ENCODE measurements at regions not wholly inside any gene's neighbourhood (a gene's known extent, or its start where the extent isn't known, plus 50 kb on each side); places are given as distances from the start of the nearest gene placed in this dataset.

- ATAC-seq: no peak
- Histone ChIP-seq H3K36me3 (no peaks in the 10 kb centered on the region), H3K4me3 (no peak overlapping the region), H3K27ac (no peak overlapping the region), H3K27me3 (no peaks in the 10 kb centered on the region), H3K4me1 (no peaks in the 10 kb centered on the region), H3K9me3 (no peaks in the 10 kb centered on the region)
- no peak for DNase-seq
- intact Hi-C loops (cut with DNase I): no loop called here
- 98% methylated on average over 6 of the region's 6 CpGs for WGBS (ENCODE audit: insufficient coverage, low coverage, low lambda C conversion rate, missing lambda C conversion rate)
- TF ChIP-seq POLR2A (IDR thresholded peaks at IDR 0.05): no peak
- TF ChIP-seq CTCF (IDR thresholded peaks at IDR 0.05): no peak
Observed at GRCh38 chr2:101574622-101575021, 99.7 kb upstream of the RFX8 start.

GRCh38 chr2:101571951-101572350, 97.0 kb upstream of the RFX8 start:
- Histone ChIP-seq H3K4me1 (peaks cover 0 to under 1% (median 0%) of the 10 kb centered on the region in 4 donors), H3K27me3 (no peaks in the 10 kb centered on the region), H3K36me3 (no peaks in the 10 kb centered on the region), H3K9me3 (no peaks in the 10 kb centered on the region), H3K27ac (no peak overlapping the region), H3K4me3 (no peak overlapping the region)
- TF ChIP-seq CTCF (IDR thresholded peaks at IDR 0.05) (no peak), POLR2A (IDR thresholded peaks at IDR 0.05) (no peak)
- no peak for DNase-seq
- 63% methylated on average over 1 of the region's 1 CpG for WGBS (ENCODE audit: insufficient coverage, low coverage, low lambda C conversion rate, missing lambda C conversion rate)
- ATAC-seq: no peak
- intact Hi-C loops (cut with DNase I): no loop called here

GRCh38 chr2:101569886-101570520, 95.1 kb upstream of the RFX8 start:
- Histone ChIP-seq H3K36me3 (no peaks in the 10 kb centered on the region), H3K9me3 (no peaks in the 10 kb centered on the region), H3K27ac (no peak overlapping the region), H3K27me3 (no peaks in the 10 kb centered on the region), H3K4me3 (no peak overlapping the region), H3K4me1 (peaks cover 0 to 7% (median 0%) of the 10 kb centered on the region in 4 donors)
- 75% methylated on average over 7 of the region's 7 CpGs for WGBS (ENCODE audit: insufficient coverage, low coverage, low lambda C conversion rate, missing lambda C conversion rate)
- no peak for ATAC-seq
- no peak for TF ChIP-seq POLR2A (IDR thresholded peaks at IDR 0.05)
- no peak for TF ChIP-seq CTCF (IDR thresholded peaks at IDR 0.05)
- no peak for DNase-seq
- intact Hi-C loops (cut with DNase I): no loop called here

GRCh38 chr2:101568969-101569368, 94.1 kb upstream of the RFX8 start:
- Histone ChIP-seq H3K4me3 (no peak overlapping the region), H3K4me1 (peaks cover 0 to 7% (median 0%) of the 10 kb centered on the region in 4 donors), H3K27ac (no peak overlapping the region), H3K36me3 (no peaks in the 10 kb centered on the region), H3K9me3 (no peaks in the 10 kb centered on the region), H3K27me3 (no peaks in the 10 kb centered on the region)
- intact Hi-C loops (cut with DNase I): no loop called here
- ATAC-seq: no peak
- no peak for TF ChIP-seq CTCF (IDR thresholded peaks at IDR 0.05)
- no peak for TF ChIP-seq POLR2A (IDR thresholded peaks at IDR 0.05)
- DNase-seq: no peak
- 75% methylated on average over 1 of the region's 1 CpG for WGBS (ENCODE audit: insufficient coverage, low coverage, low lambda C conversion rate, missing lambda C conversion rate)
